ENCODE measurements at regions not wholly inside any gene's neighbourhood (a gene's known extent, or its start where the extent isn't known, plus 50 kb on each side); places are given as distances from the start of the nearest gene placed in this dataset.
"Not testable (repeated sequence)": the region's sequence is repeated elsewhere in the genome, so short reads cannot be mapped to it uniquely, and the experiment has no call there.

GRCh38 chr1:157200451-157200850 is 62.3 kb upstream of the ETV3 start:
- H3K9ac ChIP-seq (ENCODE audit: low read depth, low read length): no peak overlapping the region
- no peaks in the 10 kb centered on the region for H3K4me1 ChIP-seq (ENCODE audit: insufficient read depth, low read length)
- H3K4me3 ChIP-seq (ENCODE audit: low read length): no peak overlapping the region
- H3K9me3 ChIP-seq (ENCODE audit: insufficient read depth, low read depth, low read length): no peaks in the 10 kb centered on the region
- H3K36me3 ChIP-seq (ENCODE audit: insufficient read depth, low read depth, low read length): no peaks in the 10 kb centered on the region
- H3K27me3 ChIP-seq (ENCODE audit: insufficient read depth, low read length): no peaks in the 10 kb centered on the region
- no peak overlapping the region for H3K27ac ChIP-seq (ENCODE audit: low read length)

DNA sequence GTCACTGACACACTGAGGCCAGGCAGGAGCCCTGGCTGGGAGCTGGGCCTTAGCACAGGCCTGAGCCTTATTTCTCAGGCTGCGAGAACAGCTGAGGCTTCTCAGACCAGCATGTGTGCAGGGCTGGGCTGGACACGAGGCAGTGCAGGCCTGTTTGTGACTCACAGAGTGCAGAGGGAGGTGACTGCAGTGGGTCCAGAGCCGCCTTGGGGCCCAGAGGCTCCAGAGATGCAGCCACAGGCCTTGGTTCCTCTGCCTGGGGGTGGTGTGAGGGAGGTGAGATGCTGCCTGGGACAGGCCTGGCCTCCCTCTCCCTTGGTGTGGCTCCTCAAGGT is 61.2 kb upstream of the ETV3 start:
- Histone ChIP-seq H3K27me3 (ENCODE audit: insufficient read depth, low read length) (no peaks in the 10 kb centered on the region), H3K4me3 (ENCODE audit: low read length) (no peak overlapping the region), H3K36me3 (ENCODE audit: insufficient read depth, low read depth, low read length) (no peaks in the 10 kb centered on the region), H3K27ac (ENCODE audit: low read length) (no peak overlapping the region), H3K9ac (ENCODE audit: low read depth, low read length) (no peak overlapping the region), H3K9me3 (ENCODE audit: insufficient read depth, low read depth, low read length) (no peaks in the 10 kb centered on the region), H3K4me1 (ENCODE audit: insufficient read depth, low read length) (no peaks in the 10 kb centered on the region)

GRCh38 chr1:157198619-157199420 is 60.6 kb upstream of the ETV3 start:
- Histone ChIP-seq H3K27me3 (ENCODE audit: insufficient read depth, low read length) (no peaks in the 10 kb centered on the region), H3K27ac (ENCODE audit: low read length) (no peak overlapping the region), H3K36me3 (ENCODE audit: insufficient read depth, low read depth, low read length) (no peaks in the 10 kb centered on the region), H3K4me3 (ENCODE audit: low read length) (no peak overlapping the region), H3K9ac (ENCODE audit: low read depth, low read length) (no peak overlapping the region), H3K9me3 (ENCODE audit: insufficient read depth, low read depth, low read length) (no peaks in the 10 kb centered on the region), H3K4me1 (ENCODE audit: insufficient read depth, low read length) (no peaks in the 10 kb centered on the region)

DNA sequence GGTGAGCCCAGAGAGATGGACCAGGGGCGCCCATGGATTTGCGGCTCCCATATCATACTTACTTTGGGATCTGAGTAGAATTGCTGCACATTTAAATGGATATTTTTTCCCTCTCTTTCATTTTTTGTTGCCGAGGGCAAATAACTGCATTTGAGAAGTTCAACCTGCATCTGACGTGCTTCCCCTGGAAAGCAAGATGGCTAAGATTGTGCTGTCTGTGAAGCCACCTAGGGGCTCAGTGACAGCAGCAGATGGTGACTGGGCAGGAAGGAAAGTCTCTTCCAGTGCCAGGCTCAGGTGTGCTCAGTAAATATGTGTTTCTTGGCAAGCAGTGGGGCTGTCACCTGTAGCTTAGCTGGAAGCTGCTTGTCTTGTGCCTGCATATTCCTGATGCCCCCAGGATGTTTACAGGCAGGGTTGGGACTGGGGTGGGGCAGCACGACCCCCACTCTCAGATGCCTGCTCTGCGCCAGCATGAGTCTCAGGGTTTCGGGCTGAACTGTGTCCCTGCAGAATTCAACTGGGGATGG is 59.8 kb upstream of the ETV3 start:
- H3K4me1 ChIP-seq (ENCODE audit: insufficient read depth, low read length): peaks cover 3% of the 10 kb centered on the region; the same call in 1 of the 2 replicates
- no peak overlapping the region for H3K9ac ChIP-seq (ENCODE audit: low read depth, low read length)
- no peaks in the 10 kb centered on the region for H3K36me3 ChIP-seq (ENCODE audit: insufficient read depth, low read depth, low read length)
- H3K27me3 ChIP-seq (ENCODE audit: insufficient read depth, low read length): no peaks in the 10 kb centered on the region
- H3K9me3 ChIP-seq (ENCODE audit: insufficient read depth, low read depth, low read length): no peaks in the 10 kb centered on the region
- no peak overlapping the region for H3K27ac ChIP-seq (ENCODE audit: low read length)
- H3K4me3 ChIP-seq (ENCODE audit: low read length): no peak overlapping the region

GRCh38 chr1:157196670-157197456 is 58.7 kb upstream of the ETV3 start:
- H3K9me3 ChIP-seq (ENCODE audit: insufficient read depth, low read depth, low read length); H3K36me3 ChIP-seq (ENCODE audit: insufficient read depth, low read depth, low read length); H3K9ac ChIP-seq (ENCODE audit: low read depth, low read length); H3K27me3 ChIP-seq (ENCODE audit: insufficient read depth, low read length); H3K4me1 ChIP-seq (ENCODE audit: insufficient read depth, low read length); H3K4me3 ChIP-seq (ENCODE audit: low read length); H3K27ac ChIP-seq (ENCODE audit: low read length): not testable (repeated sequence)

- peaks cover 3% of the 10 kb centered on the region; the same call in 1 of the 2 replicates for H3K4me1 ChIP-seq (ENCODE audit: insufficient read depth, low read length)
Measured at GRCh38 chr1:157196245-157196543, 58.0 kb upstream of the ETV3 start.

DNA sequence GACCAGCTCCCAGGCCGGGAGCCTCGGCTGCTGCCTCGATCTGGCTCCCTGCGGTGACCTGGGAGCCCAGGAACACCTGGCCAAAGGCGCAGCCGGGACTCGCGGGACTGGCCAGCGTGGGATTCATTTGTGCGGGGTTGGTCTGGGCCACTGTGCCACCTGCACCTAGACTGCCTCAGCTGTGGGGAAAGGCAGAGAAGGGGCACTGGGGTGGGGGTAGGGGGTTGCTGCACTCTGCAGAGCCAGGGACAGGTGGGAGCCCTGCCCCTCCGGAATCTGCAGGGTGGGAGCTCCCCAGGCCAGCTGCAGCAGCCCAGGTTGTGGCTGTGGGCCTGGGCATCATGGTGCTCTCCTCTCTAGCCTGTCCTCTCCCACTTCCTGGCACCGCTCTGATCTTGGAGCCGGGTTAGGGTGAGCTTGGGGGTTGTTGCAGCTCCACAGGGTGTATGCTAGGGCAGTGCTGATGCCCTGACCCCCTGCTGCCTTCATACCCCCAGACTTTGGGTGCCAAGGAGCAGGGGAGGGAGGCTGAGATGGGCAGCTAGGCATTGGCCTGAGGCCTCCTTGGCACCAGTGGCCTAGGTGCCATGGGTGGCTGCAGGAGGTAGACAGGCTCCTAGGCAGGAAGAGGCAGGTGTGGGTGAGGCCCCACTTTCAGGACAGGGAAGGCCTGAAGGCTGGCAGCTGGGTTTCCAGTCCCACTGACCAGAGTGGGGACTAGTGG is 57.5 kb upstream of the ETV3 start:
- no peaks in the 10 kb centered on the region for H3K36me3 ChIP-seq (ENCODE audit: insufficient read depth, low read depth, low read length)
- H3K27ac ChIP-seq (ENCODE audit: low read length): no peak overlapping the region
- H3K9ac ChIP-seq (ENCODE audit: low read depth, low read length): no peak overlapping the region
- H3K27me3 ChIP-seq (ENCODE audit: insufficient read depth, low read length): no peaks in the 10 kb centered on the region
- H3K4me3 ChIP-seq (ENCODE audit: low read length): no peak overlapping the region
- H3K4me1 ChIP-seq (ENCODE audit: insufficient read depth, low read length): peaks cover 3% of the 10 kb centered on the region; the same call in 1 of the 2 replicates
- H3K9me3 ChIP-seq (ENCODE audit: insufficient read depth, low read depth, low read length): no peaks in the 10 kb centered on the region

More at GRCh38 chr1:157196245-157196543, 58.0 kb upstream of the ETV3 start:
- no peaks in the 10 kb centered on the region for H3K9me3 ChIP-seq (ENCODE audit: insufficient read depth, low read depth, low read length)
- no peak overlapping the region for H3K27ac ChIP-seq (ENCODE audit: low read length)
- no peak overlapping the region for H3K9ac ChIP-seq (ENCODE audit: low read depth, low read length)
- H3K27me3 ChIP-seq (ENCODE audit: insufficient read depth, low read length): no peaks in the 10 kb centered on the region
- H3K4me3 ChIP-seq (ENCODE audit: low read length): no peak overlapping the region
- H3K36me3 ChIP-seq (ENCODE audit: insufficient read depth, low read depth, low read length): no peaks in the 10 kb centered on the region

DNA sequence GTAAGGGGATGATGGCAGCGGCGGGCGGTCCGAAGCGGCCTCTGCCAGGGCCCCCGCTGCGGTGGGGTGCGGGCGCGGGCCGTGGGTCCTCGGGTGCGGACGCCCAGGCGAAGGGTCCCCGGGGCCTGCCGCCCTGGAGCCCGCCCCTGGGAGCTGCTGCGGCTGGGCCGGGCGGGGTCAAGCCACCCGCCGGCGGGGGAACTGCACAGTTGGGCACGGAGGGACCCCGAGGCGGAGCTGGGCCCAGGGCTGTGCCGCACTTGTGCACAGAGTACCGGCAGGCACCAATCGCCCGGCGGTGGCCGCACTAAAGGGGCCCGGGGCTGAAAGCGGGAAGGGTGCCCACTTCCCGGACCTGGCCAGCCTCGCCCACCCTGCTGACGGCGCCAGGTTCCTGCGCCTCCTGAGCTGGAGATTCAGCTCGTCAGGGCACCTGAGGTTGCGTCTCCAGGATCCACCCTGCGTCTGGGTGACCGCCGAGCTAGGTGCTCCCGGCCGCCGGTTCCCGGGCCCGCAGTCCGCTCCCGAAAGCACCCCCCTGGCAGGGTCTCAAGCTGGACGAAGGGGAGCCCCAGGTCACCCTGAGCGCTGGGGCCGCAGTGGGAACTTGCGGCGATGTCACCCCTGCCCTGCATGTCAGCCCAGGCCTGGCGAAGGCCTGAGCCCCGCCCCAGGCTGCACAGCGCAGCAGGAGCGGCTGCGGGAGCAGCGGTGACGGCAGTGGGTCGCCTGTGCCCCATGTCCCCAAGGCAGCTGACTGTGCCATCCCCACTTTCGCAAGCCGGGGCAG is 56.7 kb upstream of the ETV3 start:
- Histone ChIP-seq H3K4me1 (ENCODE audit: insufficient read depth, low read length) (peaks cover 3% of the 10 kb centered on the region; the same call in 1 of the 2 replicates), H3K27me3 (ENCODE audit: insufficient read depth, low read length) (no peaks in the 10 kb centered on the region), H3K36me3 (ENCODE audit: insufficient read depth, low read depth, low read length) (no peaks in the 10 kb centered on the region), H3K9ac (ENCODE audit: low read depth, low read length) (no peak overlapping the region), H3K27ac (ENCODE audit: low read length) (no peak overlapping the region), H3K4me3 (ENCODE audit: low read length) (no peak overlapping the region), H3K9me3 (ENCODE audit: insufficient read depth, low read depth, low read length) (no peaks in the 10 kb centered on the region)

GRCh38 chr1:157193702-157194391 is 55.7 kb upstream of the ETV3 start:
- Histone ChIP-seq H3K9ac (ENCODE audit: low read depth, low read length) (no peak overlapping the region), H3K9me3 (ENCODE audit: insufficient read depth, low read depth, low read length) (no peaks in the 10 kb centered on the region), H3K36me3 (ENCODE audit: insufficient read depth, low read depth, low read length) (no peaks in the 10 kb centered on the region), H3K27me3 (ENCODE audit: insufficient read depth, low read length) (no peaks in the 10 kb centered on the region), H3K27ac (ENCODE audit: low read length) (no peak overlapping the region), H3K4me1 (ENCODE audit: insufficient read depth, low read length) (peaks cover 3% of the 10 kb centered on the region; the same call in 1 of the 2 replicates), H3K4me3 (ENCODE audit: low read length) (no peak overlapping the region)

GRCh38 chr1:157193219-157193618 is 55.0 kb upstream of the ETV3 start:
- no peak overlapping the region for H3K4me3 ChIP-seq (ENCODE audit: low read length)
- peaks cover 3% of the 10 kb centered on the region; the same call in 1 of the 2 replicates for H3K4me1 ChIP-seq (ENCODE audit: insufficient read depth, low read length)
- H3K9me3 ChIP-seq (ENCODE audit: insufficient read depth, low read depth, low read length): no peaks in the 10 kb centered on the region
- H3K27me3 ChIP-seq (ENCODE audit: insufficient read depth, low read length): no peaks in the 10 kb centered on the region
- H3K27ac ChIP-seq (ENCODE audit: low read length): no peak overlapping the region
- no peak overlapping the region for H3K9ac ChIP-seq (ENCODE audit: low read depth, low read length)
- no peaks in the 10 kb centered on the region for H3K36me3 ChIP-seq (ENCODE audit: insufficient read depth, low read depth, low read length)
